H1 (cell line): ENCODE measurements at regions not wholly inside any gene's neighbourhood (a gene's known extent, or its start where the extent isn't known, plus 50 kb on each side); places are given as distances from the start of the nearest gene placed in this dataset.
A peak's percentile ranks its signal among the peaks of the same experiment; 100 is the strongest.

ENCODE experiments used
- ASH2L ChIP-seq: fragments of 200-600, 300-600 bp; sonication (generic); IDR thresholded peaks from one replicate; pipeline ENCODE4 v1.7.1; 2017; ENCODE audit warnings: low read length
- CHD1 ChIP-seq: IDR thresholded peaks from 2 replicates; pipeline ENCODE4 v1.6.1; 2012; ENCODE audit warnings: low read depth, low read length, improper control_type of control experiment
- CHD7 ChIP-seq: fragments of 300-600 bp; sonication (generic); IDR thresholded peaks from 2 replicates; pipeline ENCODE4 v1.7.1; 2012; ENCODE audit warnings: low read length, moderate library complexity, mild to moderate bottlenecking, inconsistent platforms; ENCODE audit not compliant: insufficient replicate concordance
- HDAC2 ChIP-seq, 2 experiments: fragments of 300-600 bp in 1 of 2; sonication (generic) in 1 of 2; IDR thresholded peaks; 2 replicates each; pipeline ENCODE4 v1.6.1; 2011 to 2012; ENCODE audit warnings: low read depth in 2 of 2, low read length in 2 of 2, mild to moderate bottlenecking in 2 of 2, moderate library complexity in 2 of 2, borderline replicate concordance in 1 of 2, inconsistent platforms in 1 of 2
- KDM1A ChIP-seq: fragments of 200-600, 300-600 bp; sonication (generic); IDR thresholded peaks from 2 replicates; pipeline ENCODE4 v1.7.1; 2016; ENCODE audit warnings: mild to moderate bottlenecking, low read length, borderline replicate concordance
- POU5F1 ChIP-seq: IDR thresholded peaks from 2 replicates; pipeline ENCODE4 v1.6.1; 2011; ENCODE audit warnings: low read depth, mild to moderate bottlenecking, low read length, moderate library complexity
- SP1 ChIP-seq: IDR thresholded peaks from 2 replicates; pipeline ENCODE4 v1.6.1; 2011; ENCODE audit warnings: low read depth, low read length
- SRF ChIP-seq: IDR thresholded peaks from 2 replicates; pipeline ENCODE4 v1.6.1; 2011; ENCODE audit warnings: mild to moderate bottlenecking, low read depth, low read length, moderate library complexity
- YY1 ChIP-seq: IDR thresholded peaks from 2 replicates; pipeline ENCODE4 v1.6.1; 2011; ENCODE audit warnings: low read depth, mild to moderate bottlenecking, low read length

GRCh38 chr7:25303281-25304181 lies 75.2 kb upstream of the NPVF start (continued):
- TF ChIP-seq KDM1A: no peak
- no peak for TF ChIP-seq CHD1
- no peak for TF ChIP-seq ASH2L
- TF ChIP-seq HDAC2 (IDR thresholded peaks at IDR 0.05; ENCODE audit: borderline replicate concordance in 1 of 2, low read depth in 2 of 2, low read length in 2 of 2): 0 out of 4 replicates have a peak, but pooled peaks of 1 of the 2 experiments have one; percentile 36
- TF ChIP-seq CHD7: no peak
- TF ChIP-seq SP1: peak; percentile 54; the same call in 1 of the 2 replicates
- TF ChIP-seq YY1: 0 out of 2 replicates have a peak, but pooled peaks have one; percentile 66
- no peak for TF ChIP-seq POU5F1
- no peak for TF ChIP-seq SRF
